MM.1S (cell line): ENCODE measurements at regions not wholly inside any gene's neighbourhood (a gene's known extent, or its start where the extent isn't known, plus 50 kb on each side); places are given as distances from the start of the nearest gene placed in this dataset.

ENCODE experiments used
- EZH2phosphoT487 ChIP-seq: fragments of 300-600 bp; sonication (generic); IDR thresholded peaks from 2 replicates; pipeline ENCODE4 v1.6.1; 2018; ENCODE audit warnings: antibody characterized with exemption, low read length
- TF ChIP-seq, protein P1 (sequence below): fragments of 300-600 bp; sonication (generic); IDR thresholded peaks from 2 replicates; pipeline ENCODE4 v1.5.1; 2016; ENCODE audit warnings: antibody characterized with exemption, low read length, mixed read lengths

DNA sequence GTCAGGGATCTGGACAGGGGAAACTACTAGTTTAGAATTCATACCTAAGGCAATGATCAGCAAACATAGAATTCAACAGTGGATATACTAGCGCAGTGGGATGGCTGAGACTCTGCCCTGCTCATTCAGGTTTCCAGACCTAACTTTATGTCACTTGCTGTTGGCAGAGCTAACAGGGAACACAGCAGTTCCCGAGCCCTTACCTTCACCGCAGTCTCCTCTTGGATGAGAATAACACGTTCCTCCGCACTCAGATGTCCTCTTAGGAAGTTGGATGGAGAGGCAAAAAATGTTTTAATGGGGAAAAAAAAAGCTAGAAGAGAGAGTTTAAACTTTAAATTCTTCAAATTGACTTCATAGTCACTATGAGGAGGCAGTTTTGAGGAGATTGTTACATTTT lies 159.7 kb upstream of the FREM2 start:
- TF ChIP-seq, protein P1, sequence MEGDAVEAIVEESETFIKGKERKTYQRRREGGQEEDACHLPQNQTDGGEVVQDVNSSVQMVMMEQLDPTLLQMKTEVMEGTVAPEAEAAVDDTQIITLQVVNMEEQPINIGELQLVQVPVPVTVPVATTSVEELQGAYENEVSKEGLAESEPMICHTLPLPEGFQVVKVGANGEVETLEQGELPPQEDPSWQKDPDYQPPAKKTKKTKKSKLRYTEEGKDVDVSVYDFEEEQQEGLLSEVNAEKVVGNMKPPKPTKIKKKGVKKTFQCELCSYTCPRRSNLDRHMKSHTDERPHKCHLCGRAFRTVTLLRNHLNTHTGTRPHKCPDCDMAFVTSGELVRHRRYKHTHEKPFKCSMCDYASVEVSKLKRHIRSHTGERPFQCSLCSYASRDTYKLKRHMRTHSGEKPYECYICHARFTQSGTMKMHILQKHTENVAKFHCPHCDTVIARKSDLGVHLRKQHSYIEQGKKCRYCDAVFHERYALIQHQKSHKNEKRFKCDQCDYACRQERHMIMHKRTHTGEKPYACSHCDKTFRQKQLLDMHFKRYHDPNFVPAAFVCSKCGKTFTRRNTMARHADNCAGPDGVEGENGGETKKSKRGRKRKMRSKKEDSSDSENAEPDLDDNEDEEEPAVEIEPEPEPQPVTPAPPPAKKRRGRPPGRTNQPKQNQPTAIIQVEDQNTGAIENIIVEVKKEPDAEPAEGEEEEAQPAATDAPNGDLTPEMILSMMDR, result no peak
- TF ChIP-seq EZH2phosphoT487, result no peak
